HFFc6 (cell line): ENCODE measurements at regions not wholly inside any gene's neighbourhood (a gene's known extent, or its start where the extent isn't known, plus 50 kb on each side); places are given as distances from the start of the nearest gene placed in this dataset.

Experiments used
- DNase-seq: peaks from one replicate; pipeline ENCODE4 v3.0.0-alpha.2; 2018
- H3K27ac Mint-ChIP-seq: 2 replicates; pipeline ENCODE4 v1.8.0; 2020; ENCODE audit warnings: mild to moderate bottlenecking, mixed read lengths
- H3K27me3 Mint-ChIP-seq: 2 replicates; pipeline ENCODE4 v1.8.0; 2021; ENCODE audit warnings: mild to moderate bottlenecking, moderate library complexity, mixed read lengths; ENCODE audit not compliant: insufficient read depth
- H3K36me3 Mint-ChIP-seq: 2 replicates; pipeline ENCODE4 v1.8.0; 2021; ENCODE audit warnings: low read depth, mixed read lengths
- H3K4me1 Mint-ChIP-seq: 2 replicates; pipeline ENCODE4 v1.8.0; 2020; ENCODE audit warnings: low read depth, mixed read lengths
- H3K4me3 Mint-ChIP-seq: 2 replicates; pipeline ENCODE4 v1.8.0; 2020; ENCODE audit warnings: mild to moderate bottlenecking, moderate library complexity, mixed read lengths
- H3K9me3 Mint-ChIP-seq: 2 replicates; pipeline ENCODE4 v1.8.0; 2020; ENCODE audit warnings: mild to moderate bottlenecking, mixed read lengths
- CTCF ChIP-seq: fragments of 200-600 bp; sonication (generic); IDR thresholded peaks from 2 replicates; pipeline ENCODE4 v1.5.0; 2021; ENCODE audit warnings: antibody characterized with exemption, mild to moderate bottlenecking

- Mint-ChIP-seq H3K9me3 (no peaks in the 10 kb centered on the region), H3K27me3 (no peaks in the 10 kb centered on the region; the same call in none of the 2 replicates), H3K36me3 (peaks cover 7% of the 10 kb centered on the region; the same call in 1 of the 2 replicates), H3K4me1 (no peaks in the 10 kb centered on the region; the same call in 1 of the 2 replicates), H3K27ac (no peak overlapping the region), H3K4me3 (no peak overlapping the region)
- no peak for DNase-seq
- no peak for TF ChIP-seq CTCF
Observed at GRCh38 chr3:178067721-178068120, 468.5 kb upstream of the KCNMB2 start.

GRCh38 chr3:178072391-178073305 lies 463.6 kb upstream of the KCNMB2 start:
- Mint-ChIP-seq H3K27ac (no peak overlapping the region), H3K4me3 (no peak overlapping the region), H3K27me3 (no peaks in the 10 kb centered on the region; the same call in 1 of the 2 replicates), H3K36me3 (peaks cover 7% of the 10 kb centered on the region; the same call in 1 of the 2 replicates), H3K9me3 (no peaks in the 10 kb centered on the region), H3K4me1 (peaks cover 5% of the 10 kb centered on the region)
- no peak for TF ChIP-seq CTCF
- no peak for DNase-seq

- H3K36me3 Mint-ChIP-seq = peaks cover 7% of the 10 kb centered on the region; the same call in 1 of the 2 replicates
- no peaks in the 10 kb centered on the region for H3K9me3 Mint-ChIP-seq
- no peak overlapping the region for H3K27ac Mint-ChIP-seq
- no peak for TF ChIP-seq CTCF
- H3K27me3 Mint-ChIP-seq = no peaks in the 10 kb centered on the region; the same call in 1 of the 2 replicates
- no peak overlapping the region for H3K4me3 Mint-ChIP-seq
- no peak for DNase-seq
- H3K4me1 Mint-ChIP-seq = peaks cover 5% of the 10 kb centered on the region; the same call in 1 of the 2 replicates
Observed at GRCh38 chr3:178073366-178073765, 462.9 kb upstream of the KCNMB2 start.

GRCh38 chr3:178075344-178075743 lies 460.9 kb upstream of the KCNMB2 start:
- no peak overlapping the region for H3K4me3 Mint-ChIP-seq
- no peak overlapping the region for H3K27ac Mint-ChIP-seq
- no peak for TF ChIP-seq CTCF
- no peak for DNase-seq
- H3K4me1 Mint-ChIP-seq = peaks cover 13% of the 10 kb centered on the region
- no peaks in the 10 kb centered on the region for H3K27me3 Mint-ChIP-seq
- H3K9me3 Mint-ChIP-seq = no peaks in the 10 kb centered on the region
- no peaks in the 10 kb centered on the region for H3K36me3 Mint-ChIP-seq

- H3K9me3 Mint-ChIP-seq = no peaks in the 10 kb centered on the region
- H3K36me3 Mint-ChIP-seq = no peaks in the 10 kb centered on the region
- no peak for TF ChIP-seq CTCF
- DNase-seq = peak; percentile 38
- H3K27me3 Mint-ChIP-seq = no peaks in the 10 kb centered on the region
- H3K4me3 Mint-ChIP-seq = no peak overlapping the region
- no peak overlapping the region; the same call in 1 of the 2 replicates for H3K27ac Mint-ChIP-seq
- peaks cover 18% of the 10 kb centered on the region for H3K4me1 Mint-ChIP-seq
Observed at GRCh38 chr3:178078953-178079352, 457.3 kb upstream of the KCNMB2 start.
